ENCODE measurements at regions not wholly inside any gene's neighbourhood (a gene's known extent, or its start where the extent isn't known, plus 50 kb on each side); places are given as distances from the start of the nearest gene placed in this dataset.

DNA sequence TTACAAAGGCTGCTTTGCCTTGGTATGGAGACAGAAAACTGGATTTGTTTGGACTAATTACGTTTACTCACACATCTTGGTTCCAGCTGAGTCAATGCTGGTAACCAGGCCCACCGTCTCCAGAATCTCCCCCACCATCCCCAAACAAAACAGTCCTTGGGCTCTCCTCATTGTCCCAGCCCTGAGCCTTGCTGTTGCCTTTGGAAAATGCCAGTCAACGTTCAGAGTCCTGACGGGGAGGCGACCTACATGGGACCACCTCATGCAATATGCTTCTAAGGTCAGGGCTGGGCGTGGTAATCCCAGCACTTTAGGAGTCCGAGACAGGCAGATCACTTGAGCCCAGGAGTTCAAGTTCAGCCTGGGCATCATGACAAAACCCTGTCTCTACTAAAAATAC, 85.2 kb upstream of the IQSEC1 start:
- no peak for DNase-seq (ENCODE audit: low read depth)

DNA sequence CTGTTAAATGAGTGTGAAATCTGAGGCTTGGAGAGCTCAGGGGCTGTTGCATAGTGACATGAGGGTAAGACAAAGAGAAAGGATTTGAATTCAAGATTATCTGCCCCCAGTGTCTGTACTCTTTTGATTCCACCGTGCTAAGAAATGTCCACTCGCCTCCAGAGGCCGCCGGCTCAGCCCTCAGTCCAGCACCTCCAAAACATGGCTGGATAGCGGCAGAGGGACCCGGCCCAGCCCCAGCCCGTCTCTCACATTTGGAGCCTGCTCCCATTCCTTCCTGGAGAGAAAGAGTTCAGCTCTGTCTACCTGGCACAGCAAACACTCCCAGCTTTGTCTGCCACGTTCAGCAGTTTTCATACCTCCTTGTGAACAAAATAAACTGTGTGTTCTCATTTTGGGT, 84.8 kb upstream of the IQSEC1 start:
- DNase-seq (ENCODE audit: low read depth): no peak

DNA sequence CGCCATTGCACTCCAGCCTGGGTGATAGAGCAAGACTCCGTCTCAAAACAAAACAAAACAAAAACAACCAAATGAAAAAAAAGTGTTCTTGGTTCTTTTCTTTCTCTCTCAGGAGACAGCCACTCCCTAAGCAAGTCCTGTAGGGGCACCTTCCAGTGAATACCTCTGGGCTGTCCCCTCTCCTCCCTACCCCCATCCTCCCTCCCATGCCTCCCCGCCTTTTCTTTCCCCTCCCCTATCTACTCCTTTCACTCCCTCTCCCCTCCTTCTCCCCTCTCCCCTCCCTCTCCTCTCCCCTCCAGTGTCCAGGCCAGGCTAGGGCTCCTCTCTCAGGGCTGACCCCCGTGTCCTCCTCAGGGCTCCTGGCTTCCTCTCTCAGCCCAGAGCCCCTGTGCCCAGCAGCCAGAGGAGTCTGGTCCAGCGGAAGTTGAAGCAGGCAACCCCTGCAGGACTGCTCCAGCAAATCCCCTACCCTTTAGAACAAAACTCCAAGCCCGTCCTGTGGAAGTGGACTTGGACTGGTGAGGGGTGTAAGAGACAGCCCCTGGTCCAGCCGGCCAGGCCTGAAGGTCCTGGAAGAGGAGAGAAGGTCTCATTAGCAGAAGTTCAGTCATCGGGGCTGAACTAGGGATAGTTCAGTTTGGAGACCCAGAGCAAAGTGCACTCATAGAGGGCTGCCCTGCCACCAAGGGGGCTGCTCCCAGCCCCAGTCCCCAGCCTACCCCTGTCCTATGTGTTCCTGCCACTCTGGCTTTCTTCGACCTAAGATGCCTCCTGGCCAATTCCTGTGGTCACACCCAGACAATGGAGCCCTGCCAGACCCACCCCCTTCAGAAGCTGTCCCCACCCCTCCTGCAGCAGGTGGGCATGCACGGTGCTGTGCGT, 79.8 kb upstream of the IQSEC1 start:
- DNase-seq (ENCODE audit: low read depth): no peak

DNA sequence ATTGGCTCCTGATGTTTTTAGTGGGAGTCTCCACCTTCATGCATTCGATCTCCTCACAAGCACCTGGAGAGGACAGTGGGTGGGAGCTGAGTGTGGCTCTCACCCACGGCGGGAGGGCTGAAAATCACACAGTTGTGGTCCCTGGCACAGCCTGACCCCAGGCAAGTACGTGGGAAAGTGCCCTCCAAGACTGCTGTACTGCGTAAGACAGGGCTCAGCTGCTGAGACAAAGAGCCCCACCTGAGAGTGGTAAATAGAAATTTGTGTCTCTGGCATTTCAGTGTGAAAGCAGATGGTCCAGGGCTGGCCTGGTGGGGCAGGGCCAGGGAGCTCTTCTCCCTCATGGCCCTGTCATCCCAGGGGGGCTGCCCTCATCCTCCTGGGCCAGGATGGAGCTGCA, 77.4 kb upstream of the IQSEC1 start:
- DNase-seq (ENCODE audit: low read depth): no peak

DNA sequence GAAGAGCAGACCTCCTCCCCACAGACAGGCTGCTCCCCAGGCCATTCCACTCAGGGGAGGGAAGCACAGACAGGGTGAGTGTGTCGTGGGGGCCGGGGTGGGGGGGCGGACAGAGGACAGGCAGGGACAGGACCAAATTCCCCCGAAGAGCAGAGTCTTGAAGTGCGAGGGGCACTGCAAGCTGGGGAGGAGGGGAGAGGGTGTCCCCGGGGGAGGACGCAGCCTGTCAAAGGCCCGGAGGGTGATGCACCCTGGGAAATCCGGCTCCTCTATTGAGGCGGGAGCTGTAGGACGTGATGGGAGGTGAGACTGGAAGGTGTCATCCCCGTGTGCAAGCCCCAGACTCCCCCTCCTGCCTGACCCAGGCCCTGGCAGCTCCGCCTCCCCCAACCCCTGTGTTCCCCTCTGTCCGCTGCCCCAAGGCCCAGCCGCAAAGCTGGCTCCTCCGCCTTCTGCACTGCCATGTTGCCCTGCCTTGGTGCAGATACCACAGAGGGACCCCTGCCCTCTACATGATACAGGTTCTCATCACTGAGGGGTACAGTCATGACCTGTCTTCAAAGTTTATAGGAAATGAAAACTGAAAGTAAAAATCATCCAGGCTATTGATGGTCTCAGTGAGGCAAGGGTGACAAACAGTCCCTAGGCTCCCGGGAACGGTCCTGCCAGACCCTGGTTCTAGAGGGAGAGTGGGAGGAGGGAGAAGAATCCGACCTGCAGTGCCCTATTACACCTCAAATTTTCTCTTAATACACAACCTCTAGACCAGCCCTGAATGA, 76.3 kb upstream of the IQSEC1 start:
- no peak for DNase-seq (ENCODE audit: low read depth)

DNA sequence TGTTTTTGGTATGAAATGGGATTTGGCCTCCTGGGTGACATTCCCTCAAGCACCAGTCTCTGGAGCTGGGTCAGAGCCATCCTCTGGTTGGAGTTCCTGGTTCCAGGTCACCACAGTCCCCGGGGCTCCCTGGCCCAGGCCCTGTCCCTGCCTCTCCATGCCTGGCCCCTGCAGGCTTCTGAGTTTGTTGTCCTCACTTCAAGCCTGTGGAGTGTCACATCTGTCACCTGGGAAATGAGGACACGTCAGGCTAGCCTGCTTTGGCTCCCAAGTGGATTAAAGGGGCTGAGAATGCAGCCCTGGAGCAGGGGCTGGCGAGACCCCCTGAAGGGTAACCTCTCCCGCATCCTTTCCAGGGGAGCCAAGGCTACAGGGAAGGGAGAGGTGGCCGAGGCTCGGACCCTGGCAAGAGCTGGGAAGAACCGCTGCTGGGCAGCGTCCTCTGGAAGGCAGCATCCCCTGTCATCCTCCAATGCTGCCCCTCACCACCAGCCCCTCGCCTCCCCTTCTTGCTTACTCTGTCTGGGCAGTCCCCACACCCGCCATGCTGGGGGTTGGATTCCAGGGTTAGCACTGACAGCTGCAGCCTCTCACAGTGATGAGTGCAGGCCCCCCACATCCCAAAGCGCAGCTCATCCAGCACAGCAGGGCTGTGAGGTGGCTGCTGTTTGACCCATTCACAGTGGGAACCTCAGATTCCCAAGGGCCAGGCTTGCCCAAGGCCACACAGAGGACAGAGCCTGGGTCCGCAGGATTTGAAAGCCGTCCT, 75.5 kb upstream of the IQSEC1 start:
- DNase-seq (ENCODE audit: low read depth): no peak

DNA sequence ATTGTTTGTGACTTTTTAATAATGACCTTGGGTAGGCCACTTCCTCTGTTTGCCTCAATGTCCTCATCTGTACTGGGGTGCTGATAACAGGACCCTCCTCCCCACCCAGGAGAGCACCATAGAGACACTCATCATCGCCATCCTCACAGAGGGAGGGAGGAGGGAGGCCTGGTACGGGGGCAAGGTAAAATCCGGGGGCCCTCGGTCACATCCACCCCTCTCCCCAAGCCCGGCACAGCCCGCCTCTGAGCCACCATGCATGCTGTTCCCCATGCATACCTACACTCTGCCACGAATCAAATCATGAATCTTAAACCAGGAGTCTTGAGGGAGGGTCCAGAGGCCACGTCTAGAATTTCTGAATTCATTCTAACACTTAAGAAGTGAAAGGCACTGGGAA, 74.9 kb upstream of the IQSEC1 start:
- no peak for DNase-seq (ENCODE audit: low read depth)

DNA sequence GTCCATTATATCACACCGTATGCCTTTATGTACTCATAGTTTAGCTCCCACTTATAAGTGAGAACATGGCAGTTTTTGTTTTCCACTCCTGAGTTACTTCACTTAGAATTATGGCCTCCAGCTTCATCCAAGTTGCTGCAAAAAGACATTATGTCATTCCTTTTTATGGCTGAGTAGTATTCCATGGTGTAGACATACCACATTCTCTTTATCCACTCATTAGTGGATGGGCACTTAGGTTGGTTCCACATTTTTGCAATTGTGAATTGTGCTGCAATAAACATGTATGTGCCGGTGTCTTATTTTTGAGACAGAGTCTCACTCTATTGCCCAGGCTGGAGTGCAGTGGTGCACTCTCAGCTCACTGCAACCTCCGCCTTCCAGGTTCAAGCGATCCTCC, 74.1 kb upstream of the IQSEC1 start:
- DNase-seq (ENCODE audit: low read depth): no peak

DNA sequence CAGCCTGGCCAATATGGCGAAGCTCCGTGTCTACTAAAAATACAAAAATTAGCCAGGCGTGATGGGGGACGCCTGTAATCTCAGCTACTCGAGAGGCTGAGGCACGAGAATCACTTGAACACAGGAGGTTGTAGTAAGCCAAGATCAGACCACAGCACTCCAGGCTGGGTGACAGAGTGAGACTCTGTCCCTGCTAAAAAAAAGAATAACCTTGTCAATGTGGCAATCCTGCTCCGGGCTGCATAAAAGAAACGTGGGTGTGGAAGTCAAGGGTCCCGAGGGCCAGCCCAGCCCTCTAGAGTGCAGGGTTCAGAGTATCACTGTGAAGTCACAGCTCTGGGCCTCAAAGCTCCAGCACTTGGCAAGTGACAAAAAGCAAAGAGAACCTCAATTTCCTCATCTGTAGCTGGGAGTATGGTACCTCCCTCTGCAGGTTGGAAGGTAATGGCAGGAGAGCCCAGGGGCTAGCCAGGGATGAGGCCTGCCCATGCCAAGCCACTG, 73.5 kb upstream of the IQSEC1 start:
- DNase-seq (ENCODE audit: low read depth): no peak

DNA sequence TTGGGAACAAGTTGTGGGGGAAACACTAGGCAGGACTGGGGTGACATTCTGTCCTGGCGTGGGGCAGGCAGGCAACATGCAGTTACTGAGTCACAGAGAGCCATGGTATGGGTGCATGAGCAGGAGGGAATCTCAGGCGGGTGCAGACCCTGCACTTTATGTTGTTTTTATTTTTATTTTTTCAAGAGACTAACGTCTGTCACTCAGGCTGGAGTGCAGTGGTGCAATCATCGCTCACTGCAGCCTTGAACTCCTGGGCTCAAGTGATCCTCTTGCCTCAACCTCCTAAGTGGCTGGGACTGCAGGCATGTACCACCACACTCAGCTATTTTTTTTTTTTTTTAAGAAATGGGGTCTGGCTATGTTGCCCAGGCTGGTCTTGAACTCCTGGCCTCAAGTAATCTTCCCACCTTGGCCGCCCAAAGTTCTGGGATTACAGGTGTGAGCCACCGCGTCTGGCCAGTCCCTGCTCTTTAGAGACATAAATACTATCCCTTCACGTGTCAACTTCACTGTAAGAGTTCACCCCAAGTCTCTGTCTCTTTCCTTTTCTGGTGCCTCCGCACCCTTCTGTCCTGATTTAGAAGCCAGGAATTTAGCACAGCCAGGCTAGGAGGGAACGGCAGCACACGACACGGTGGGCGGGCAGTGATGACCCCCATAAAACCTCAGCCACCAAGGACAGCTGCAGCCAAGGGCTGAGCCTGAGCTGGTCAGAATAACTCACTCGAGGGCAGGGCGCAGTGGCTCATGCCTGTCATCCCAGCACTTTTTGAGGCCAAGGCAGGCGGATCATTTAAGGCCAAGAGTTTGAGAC, 72.8 kb upstream of the IQSEC1 start:
- DNase-seq (ENCODE audit: low read depth): no peak

DNA sequence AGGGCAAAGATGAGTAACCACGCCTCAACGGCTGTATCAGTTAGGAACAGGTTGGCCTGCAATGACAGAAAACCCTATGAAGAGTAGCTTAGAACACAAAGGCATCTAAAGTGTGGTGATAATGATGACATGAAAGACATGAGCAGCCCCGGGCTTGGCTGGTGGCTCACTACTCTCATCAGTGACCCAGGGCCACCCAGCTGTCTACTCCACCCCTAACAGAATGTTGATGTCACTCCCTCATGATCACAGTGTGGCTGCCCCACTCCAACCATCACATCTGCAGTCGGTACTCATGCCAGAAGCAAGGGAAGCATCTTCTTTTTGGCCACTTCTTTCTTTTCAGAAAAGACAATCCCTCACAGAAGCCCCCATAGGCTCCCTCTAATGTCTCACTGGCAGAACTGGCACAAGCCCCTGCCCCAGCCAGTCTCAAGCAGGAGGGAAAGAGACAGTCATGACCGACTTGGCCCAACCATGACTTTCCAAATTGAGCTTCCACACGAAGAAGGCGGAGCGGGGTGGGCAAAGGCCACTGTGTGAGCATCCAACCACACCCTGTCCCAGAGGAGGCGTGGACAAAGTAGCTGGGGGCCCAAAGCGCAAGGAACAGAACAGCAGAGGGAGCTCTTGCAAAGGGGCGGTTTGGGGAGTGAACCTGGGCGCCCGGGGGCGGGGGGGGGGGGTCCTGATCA, 72.0 kb upstream of the IQSEC1 start:
- no peak for DNase-seq (ENCODE audit: low read depth)

DNA sequence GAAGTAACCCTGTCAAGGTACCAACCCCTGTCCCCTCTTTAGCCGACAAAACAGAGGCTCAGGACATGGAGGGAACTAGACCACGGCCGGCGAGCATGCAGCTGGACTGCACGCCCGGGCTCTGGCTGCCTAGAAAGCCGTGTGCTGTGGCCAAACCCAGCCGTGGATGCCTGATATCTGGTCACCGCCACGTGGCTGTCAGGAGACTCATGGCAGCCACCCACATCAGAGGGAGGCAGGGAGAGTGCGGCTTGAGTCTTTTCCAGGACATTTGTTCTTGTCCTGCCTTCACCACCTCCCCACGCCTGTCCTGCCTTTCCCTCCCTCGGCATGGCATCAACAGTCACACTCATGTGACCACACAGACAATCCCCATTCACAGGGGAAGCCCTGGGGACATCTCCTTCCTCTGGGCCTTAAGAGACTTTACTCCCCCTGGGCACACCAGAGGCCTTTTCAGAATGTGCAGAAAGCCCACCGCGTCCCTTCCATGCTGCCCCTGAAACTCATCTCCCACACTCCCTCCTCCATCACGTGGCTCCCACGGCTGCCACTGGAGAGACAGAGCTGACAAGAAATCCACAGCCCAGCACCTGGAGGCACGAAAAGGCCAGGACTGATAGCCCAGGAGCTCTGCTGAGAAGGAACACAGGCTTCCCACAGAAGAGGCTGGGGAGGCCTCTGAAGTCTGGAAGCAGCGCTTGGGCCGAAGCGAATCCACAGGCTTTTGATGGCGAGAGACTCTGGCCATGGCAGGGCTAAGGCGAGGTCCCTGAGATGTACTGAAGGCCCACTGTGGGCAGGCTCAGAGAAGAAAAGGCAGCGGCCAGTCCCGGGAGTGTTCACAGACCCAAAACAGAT, 71.2 kb upstream of the IQSEC1 start:
- DNase-seq (ENCODE audit: low read depth): no peak

DNA sequence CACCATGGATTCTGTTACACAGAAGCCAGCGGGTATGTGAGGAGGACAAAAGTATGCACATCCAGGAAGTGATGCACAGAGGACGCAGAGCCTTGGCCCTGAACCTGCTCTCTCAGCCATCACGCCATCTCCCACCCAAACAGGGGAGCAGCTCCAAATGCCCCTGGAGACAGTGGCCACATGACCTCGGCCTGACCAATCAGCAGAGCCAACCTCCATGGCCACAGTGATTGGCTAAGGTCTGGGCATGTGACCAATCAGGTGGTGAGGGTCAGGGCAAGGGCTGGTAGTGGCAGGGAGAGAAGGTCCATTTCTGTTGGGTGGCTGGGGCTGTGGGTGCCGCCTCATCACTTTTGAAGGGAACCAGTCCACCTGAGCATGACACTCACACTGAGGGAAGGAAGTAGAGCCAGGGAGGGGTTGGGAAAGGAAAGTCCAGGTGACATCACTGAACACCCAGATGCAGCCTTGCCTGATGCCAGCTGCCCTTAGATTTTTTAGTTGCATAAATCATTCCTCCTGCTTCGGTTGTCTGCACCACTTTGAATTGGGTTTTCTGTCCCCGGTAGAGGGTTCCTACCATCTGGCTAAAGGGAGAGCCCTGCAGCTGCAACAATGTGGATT, 70.3 kb upstream of the IQSEC1 start:
- no peak for DNase-seq (ENCODE audit: low read depth)

DNA sequence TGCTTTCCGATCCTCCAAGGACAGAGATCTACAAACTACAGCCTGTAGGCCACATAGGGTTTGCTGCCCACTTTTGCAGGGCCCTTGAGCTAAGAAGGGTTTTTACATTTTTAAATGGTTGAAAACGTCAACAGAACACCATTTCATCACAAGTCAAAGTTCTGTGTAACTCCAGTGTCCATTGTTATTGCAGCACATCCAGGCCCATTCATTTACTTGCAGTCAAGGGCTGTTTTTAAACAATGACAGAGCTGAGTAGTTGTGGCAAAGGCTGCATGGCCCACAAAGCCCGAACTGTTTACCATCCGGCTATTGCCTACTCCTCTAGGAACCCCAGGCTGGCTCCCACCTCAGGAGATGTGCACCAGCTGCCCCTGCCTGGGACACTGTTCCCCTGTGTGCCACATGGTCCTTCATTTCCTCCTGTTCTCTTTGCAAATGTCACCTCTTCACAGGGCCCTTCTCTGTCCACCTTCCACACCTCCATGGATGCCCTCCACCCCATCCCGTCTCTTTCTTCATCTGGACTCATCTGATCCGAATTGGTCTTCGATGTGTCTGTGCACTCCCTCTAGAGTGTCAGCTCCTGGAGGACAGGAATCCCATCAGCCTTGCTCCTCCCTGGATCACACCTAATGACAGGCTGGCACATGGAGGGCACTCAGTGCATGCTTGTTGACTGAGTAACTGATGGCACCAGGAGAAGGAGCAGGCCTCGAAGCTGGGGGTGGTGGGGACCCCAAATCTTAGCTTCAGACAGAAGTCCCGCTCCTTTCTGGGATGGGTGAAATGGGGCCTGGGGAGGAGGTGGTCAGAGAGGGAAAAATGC, 69.5 kb upstream of the IQSEC1 start:
- DNase-seq (ENCODE audit: low read depth): no peak

DNA sequence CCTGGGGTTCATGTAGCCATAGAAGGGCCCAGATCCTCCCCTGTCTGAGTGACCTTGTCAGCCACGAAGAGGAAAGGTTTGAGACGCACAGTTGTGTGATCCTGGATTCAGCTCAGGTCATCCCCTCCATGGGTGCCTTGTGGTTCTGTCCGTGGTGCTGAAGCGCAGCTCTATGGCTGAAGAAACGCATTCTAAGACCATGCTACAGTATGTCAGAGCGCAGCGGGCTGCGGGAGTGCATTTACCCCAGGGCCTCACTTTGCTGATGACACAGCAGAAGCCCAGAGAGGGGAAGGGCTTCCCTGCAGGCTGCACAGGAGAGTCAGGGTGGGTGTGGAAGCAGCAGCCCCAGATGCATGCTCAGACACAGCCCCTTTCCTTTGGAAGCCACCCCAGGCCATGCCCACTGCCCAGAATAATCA, 68.8 kb upstream of the IQSEC1 start:
- DNase-seq (ENCODE audit: low read depth): peak; percentile 3

DNA sequence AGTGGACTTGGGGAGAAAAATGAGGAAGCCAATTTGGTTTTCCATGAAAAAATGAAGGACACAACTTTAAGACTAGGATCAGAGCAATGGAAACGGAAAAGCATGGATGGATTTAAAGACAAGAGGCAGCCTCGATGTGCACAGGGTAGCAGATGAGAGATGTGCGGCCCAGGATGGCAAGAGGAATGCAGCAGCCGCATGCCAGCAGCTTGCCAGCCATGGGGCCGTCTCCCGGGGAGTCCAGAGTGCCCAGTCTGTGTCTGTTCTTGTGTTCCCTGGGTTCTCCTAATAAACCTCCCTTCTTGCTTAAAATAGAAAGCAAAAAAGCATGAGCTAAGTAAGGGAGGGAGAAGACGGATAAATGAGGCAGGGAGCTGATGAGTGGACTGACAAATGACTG, 68.0 kb upstream of the IQSEC1 start:
- DNase-seq (ENCODE audit: low read depth): no peak

DNA sequence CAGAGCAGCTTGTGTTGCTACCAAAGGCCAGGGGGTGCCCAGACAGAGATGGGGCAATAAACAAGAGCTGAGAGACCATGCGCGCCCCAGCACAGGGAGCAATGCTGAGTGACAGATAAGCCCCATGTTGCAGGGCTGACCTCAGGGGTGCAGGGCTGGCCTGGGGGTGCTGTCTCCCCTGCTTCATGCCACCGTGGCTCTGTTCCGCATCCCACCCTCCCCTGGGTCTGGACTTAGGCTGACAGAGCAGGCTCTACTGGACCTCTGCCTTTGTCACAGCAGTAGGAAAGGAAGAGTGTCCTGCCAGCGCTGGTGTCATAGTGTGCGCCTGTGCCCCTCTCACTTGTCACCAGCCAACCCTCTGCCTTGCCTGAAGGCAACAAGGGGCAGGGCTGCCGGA, 67.4 kb upstream of the IQSEC1 start:
- DNase-seq (ENCODE audit: low read depth): no peak

DNA sequence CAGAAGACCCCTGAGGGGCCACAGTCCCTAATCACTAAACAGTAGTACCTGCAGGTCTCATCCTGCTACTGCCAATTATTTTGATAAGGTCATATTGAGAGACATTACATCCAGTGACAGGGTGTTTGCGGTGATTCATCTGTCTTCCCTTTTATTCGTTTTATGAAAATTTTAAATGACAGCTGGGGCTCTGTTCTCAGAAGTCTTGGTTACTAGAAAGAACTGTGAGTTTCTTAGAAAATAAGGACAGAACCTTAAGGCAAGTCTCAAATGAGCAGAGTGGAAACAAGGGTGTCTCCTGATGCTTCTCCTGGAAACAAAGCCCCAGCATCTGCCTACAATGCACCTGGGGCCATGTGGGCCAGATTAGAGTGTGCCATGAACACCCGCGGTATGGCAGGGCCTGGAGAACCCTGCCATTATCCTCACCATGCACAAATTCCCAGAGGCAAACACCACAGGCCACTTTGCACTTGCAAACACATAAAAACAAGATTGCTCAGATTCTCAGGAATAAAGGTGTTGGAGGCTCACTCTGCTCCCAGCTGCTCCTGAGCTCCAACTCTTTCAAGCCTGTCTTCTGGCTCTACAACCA, 66.3 kb upstream of the IQSEC1 start:
- no peak for DNase-seq (ENCODE audit: low read depth)

Measured in LHCN-M2 (cell line).